ENCODE measurements at regions not wholly inside any gene's neighbourhood (a gene's known extent, or its start where the extent isn't known, plus 50 kb on each side); places are given as distances from the start of the nearest gene placed in this dataset.

GRCh38 chr5:126030698-126031097 lies 392.5 kb upstream of the GRAMD2B start:
- DNase-seq (ENCODE audit: low read depth) = no peak
- no peak for TF ChIP-seq CTCF (conservative IDR thresholded peaks at IDR 0.05; ENCODE audit: low read length)
- H3K4me3 ChIP-seq (ENCODE audit: low read length) = no peak overlapping the region

- peak; percentile 2 for DNase-seq (ENCODE audit: low read depth)
- no peak overlapping the region for H3K4me3 ChIP-seq (ENCODE audit: low read length)
- no peak for TF ChIP-seq CTCF (conservative IDR thresholded peaks at IDR 0.05; ENCODE audit: low read length)
These were observed 391.1 kb upstream of the GRAMD2B start for GRCh38 chr5:126031989-126032716.

GRCh38 chr5:126043688-126044087 lies 379.5 kb upstream of the GRAMD2B start:
- no peak for TF ChIP-seq CTCF (conservative IDR thresholded peaks at IDR 0.05; ENCODE audit: low read length)
- no peak for DNase-seq (ENCODE audit: low read depth)
- no peak overlapping the region for H3K4me3 ChIP-seq (ENCODE audit: low read length)

DNA sequence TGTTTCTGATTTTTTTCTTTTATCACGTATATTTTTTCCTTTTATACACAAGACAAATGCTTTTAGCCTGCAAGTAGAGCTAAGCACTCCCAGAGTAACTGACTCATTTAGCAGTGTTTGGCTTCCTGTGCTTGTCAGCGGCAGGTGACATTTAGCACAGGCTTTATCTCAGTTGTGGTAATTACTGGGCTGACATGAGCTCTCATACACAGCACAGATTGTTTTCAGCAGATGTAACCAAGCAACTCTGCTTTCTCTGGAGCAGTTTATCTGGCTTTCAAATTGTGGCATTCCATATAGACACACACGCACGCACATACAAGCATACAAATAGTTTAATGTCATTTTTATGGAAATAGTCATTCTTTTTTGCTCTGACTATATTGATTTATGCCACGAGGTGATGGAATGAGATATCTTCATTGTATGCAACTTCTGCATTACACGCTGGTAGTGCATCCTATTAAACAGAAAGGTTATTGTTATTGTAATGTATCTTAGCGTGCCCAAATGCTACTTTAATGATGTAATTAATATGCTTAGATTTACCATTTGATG lies 379.0 kb upstream of the GRAMD2B start:
- TF ChIP-seq CTCF (conservative IDR thresholded peaks at IDR 0.05; ENCODE audit: low read length) = no peak
- DNase-seq (ENCODE audit: low read depth) = peak; percentile 5
- H3K4me3 ChIP-seq (ENCODE audit: low read length) = no peak overlapping the region

- no peak for TF ChIP-seq CTCF (conservative IDR thresholded peaks at IDR 0.05; ENCODE audit: low read length)
- no peak overlapping the region for H3K4me3 ChIP-seq (ENCODE audit: low read length)
- DNase-seq (ENCODE audit: low read depth) = no peak
These were observed 378.2 kb upstream of the GRAMD2B start for GRCh38 chr5:126044931-126045565.

DNA sequence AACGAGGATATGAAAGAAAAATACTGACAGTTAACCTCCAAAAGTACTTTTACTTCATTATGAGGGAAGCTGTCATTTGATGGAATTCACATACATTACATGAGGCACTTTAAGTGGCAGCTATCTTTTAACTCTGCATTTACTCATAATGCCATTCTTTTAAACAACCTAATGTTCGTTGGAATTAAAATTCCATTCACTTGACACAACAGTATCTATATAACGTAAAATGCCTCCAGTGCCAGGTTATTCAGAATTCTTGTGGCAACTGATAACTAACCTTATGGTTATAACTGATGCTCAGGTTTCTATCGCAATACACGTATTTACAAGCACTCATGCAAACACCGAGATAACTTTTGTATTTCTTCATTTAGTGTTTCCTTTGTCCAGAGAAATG lies 376.9 kb upstream of the GRAMD2B start:
- TF ChIP-seq CTCF (conservative IDR thresholded peaks at IDR 0.05; ENCODE audit: low read length) = no peak
- no peak overlapping the region for H3K4me3 ChIP-seq (ENCODE audit: low read length)
- DNase-seq (ENCODE audit: low read depth) = no peak
